CD4-positive, alpha-beta T cell treated with Interleukin-4 for 1 hour (primary cell): ENCODE measurements at regions not wholly inside any gene's neighbourhood (a gene's known extent, or its start where the extent isn't known, plus 50 kb on each side); places are given as distances from the start of the nearest gene placed in this dataset.

Source experiments
- DNase-seq, 2 donors: peaks; one replicate each; pipeline ENCODE4 v3.0.0-alpha.2; 2020 to 2022

- no peak for DNase-seq
Measured at GRCh38 chr4:33149658-33150524, 2429.7 kb downstream of the PCDH7 start.

GRCh38 chr4:33150525-33150910 is 2430.3 kb downstream of the PCDH7 start:
- DNase-seq, result no peak

- DNase-seq, result no peak
Measured at GRCh38 chr4:33160126-33160525, 2440.0 kb downstream of the PCDH7 start.

GRCh38 chr4:33161202-33161601 is 2441.0 kb downstream of the PCDH7 start:
- DNase-seq, result no peak

GRCh38 chr4:33162122-33162521 is 2442.0 kb downstream of the PCDH7 start:
- no peak for DNase-seq

- no peak for DNase-seq
Measured at GRCh38 chr4:33171873-33172525, 2451.8 kb downstream of the PCDH7 start.

- no peak for DNase-seq
Measured at GRCh38 chr4:33176566-33176965, 2456.4 kb downstream of the PCDH7 start.

GRCh38 chr4:33184657-33185290 is 2464.6 kb downstream of the PCDH7 start:
- DNase-seq, result no peak

- DNase-seq, result no peak
Measured at GRCh38 chr4:33187035-33187434, 2466.9 kb downstream of the PCDH7 start.

GRCh38 chr4:33188733-33189132 is 2468.6 kb downstream of the PCDH7 start:
- DNase-seq, result no peak

- no peak for DNase-seq
Measured at GRCh38 chr4:33189169-33189568, 2469.0 kb downstream of the PCDH7 start.

GRCh38 chr4:33193109-33193508 is 2472.9 kb downstream of the PCDH7 start:
- no peak for DNase-seq

- no peak for DNase-seq
Measured at GRCh38 chr4:33200377-33200776, 2480.2 kb downstream of the PCDH7 start.

- no peak for DNase-seq
Measured at GRCh38 chr4:33218238-33218637, 2498.1 kb downstream of the PCDH7 start.

GRCh38 chr4:33226133-33226532 is 2506.0 kb downstream of the PCDH7 start:
- DNase-seq, result no peak

GRCh38 chr4:33226783-33227182 is 2506.6 kb downstream of the PCDH7 start:
- no peak for DNase-seq

- DNase-seq, result no peak
Measured at GRCh38 chr4:33255094-33255493, 2534.9 kb downstream of the PCDH7 start.

- no peak for DNase-seq
Measured at GRCh38 chr4:33255507-33255906, 2535.3 kb downstream of the PCDH7 start.

GRCh38 chr4:33262824-33263223 is 2542.7 kb downstream of the PCDH7 start:
- DNase-seq, result no peak

- DNase-seq, result no peak
Measured at GRCh38 chr4:33268776-33269175, 2548.6 kb downstream of the PCDH7 start.

GRCh38 chr4:33270403-33270802 is 2550.2 kb downstream of the PCDH7 start:
- DNase-seq, result no peak

GRCh38 chr4:33272722-33273121 is 2552.6 kb downstream of the PCDH7 start:
- DNase-seq, result no peak

GRCh38 chr4:33283818-33284217 is 2563.6 kb downstream of the PCDH7 start:
- no peak for DNase-seq

GRCh38 chr4:33296876-33297455 is 2576.8 kb downstream of the PCDH7 start:
- no peak for DNase-seq
